Glutamatergic neuron (in vitro differentiated cells): ENCODE measurements at regions not wholly inside any gene's neighbourhood (a gene's known extent, or its start where the extent isn't known, plus 50 kb on each side); places are given as distances from the start of the nearest gene placed in this dataset.

ENCODE experiments used
- DNase-seq: peaks from one replicate; pipeline ENCODE4 v3.0.0; 2022
- H3K27ac Mint-ChIP-seq: one replicate; pipeline ENCODE4 v1.8.0; 2020; ENCODE audit warnings: mild to moderate bottlenecking, mixed read lengths, inconsistent platforms; ENCODE audit not compliant: unreplicated experiment
- H3K27me3 Mint-ChIP-seq: one replicate; pipeline ENCODE4 v1.8.0; 2020; ENCODE audit warnings: mild to moderate bottlenecking, moderate library complexity, mixed read lengths, inconsistent platforms; ENCODE audit not compliant: unreplicated experiment
- H3K36me3 Mint-ChIP-seq: one replicate; pipeline ENCODE4 v1.8.0; 2020; ENCODE audit warnings: mild to moderate bottlenecking, mixed read lengths, inconsistent platforms; ENCODE audit not compliant: unreplicated experiment
- H3K4me1 Mint-ChIP-seq: one replicate; pipeline ENCODE4 v1.8.0; 2020; ENCODE audit warnings: mild to moderate bottlenecking, low read depth, mixed read lengths, inconsistent platforms; ENCODE audit not compliant: unreplicated experiment
- H3K4me3 Mint-ChIP-seq: one replicate; pipeline ENCODE4 v1.8.0; 2020; ENCODE audit warnings: mild to moderate bottlenecking, mixed read lengths, inconsistent platforms; ENCODE audit not compliant: unreplicated experiment
- H3K9me3 Mint-ChIP-seq: one replicate; pipeline ENCODE4 v1.8.0; 2020; ENCODE audit warnings: mild to moderate bottlenecking, moderate library complexity, mixed read lengths, inconsistent platforms; ENCODE audit not compliant: unreplicated experiment
- CTCF ChIP-seq: fragments of 200-600 bp; sonication (generic); IDR thresholded peaks from one replicate; pipeline ENCODE4 v1.5.0; 2021; ENCODE audit not compliant: partially characterized antibody, unreplicated experiment

DNA sequence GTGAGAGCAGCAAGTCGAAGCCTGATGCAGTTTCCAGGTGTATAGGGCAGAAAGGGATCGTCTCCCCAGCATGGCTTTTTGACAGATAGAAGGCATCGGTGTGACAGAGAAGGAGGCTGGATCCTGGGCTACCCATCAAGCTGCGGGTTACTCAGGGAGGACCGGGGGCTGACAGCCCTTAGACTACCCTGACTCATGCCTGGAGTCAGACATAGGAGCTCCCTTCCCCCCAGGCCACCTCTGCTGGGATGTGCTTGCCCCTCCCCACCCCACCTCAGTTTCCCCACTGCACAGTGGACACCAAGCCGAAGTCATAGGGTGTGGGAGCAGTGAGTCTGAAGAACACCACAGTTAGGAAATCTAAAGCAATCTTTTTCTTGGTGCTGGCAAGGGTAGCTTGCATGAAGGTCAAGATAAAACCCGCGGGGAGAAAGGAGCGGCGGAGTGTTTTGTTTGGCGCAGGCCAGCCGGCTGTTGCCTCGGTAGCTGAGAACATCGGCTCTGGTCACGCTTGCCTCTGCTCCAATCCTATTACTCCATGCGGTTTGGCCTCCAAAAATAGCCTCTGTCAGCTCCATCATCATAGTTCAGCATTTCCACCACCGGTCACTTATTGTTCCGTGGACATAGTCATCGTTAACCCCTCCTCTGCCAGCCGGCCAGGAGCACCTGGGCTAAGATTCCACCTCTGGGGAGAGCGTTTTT lies 169.2 kb upstream of the GLI2 start:
- no peaks in the 10 kb centered on the region for H3K36me3 Mint-ChIP-seq
- peaks cover 2% of the 10 kb centered on the region for H3K4me1 Mint-ChIP-seq
- no peak for DNase-seq
- no peaks in the 10 kb centered on the region for H3K9me3 Mint-ChIP-seq
- H3K27ac Mint-ChIP-seq, result peak overlapping the region; percentile 33
- no peak for TF ChIP-seq CTCF
- H3K4me3 Mint-ChIP-seq, result no peak overlapping the region
- H3K27me3 Mint-ChIP-seq, result peaks cover 4% of the 10 kb centered on the region

- H3K4me1 Mint-ChIP-seq, result peaks cover 2% of the 10 kb centered on the region
- peaks cover 4% of the 10 kb centered on the region for H3K27me3 Mint-ChIP-seq
- TF ChIP-seq CTCF, result no peak
- H3K4me3 Mint-ChIP-seq, result no peak overlapping the region
- no peak for DNase-seq
- H3K9me3 Mint-ChIP-seq, result no peaks in the 10 kb centered on the region
- peak overlapping the region; percentile 33 for H3K27ac Mint-ChIP-seq
- no peaks in the 10 kb centered on the region for H3K36me3 Mint-ChIP-seq
Observed at GRCh38 chr2:120567128-120567527, 168.5 kb upstream of the GLI2 start.

GRCh38 chr2:120568089-120568974 lies 167.3 kb upstream of the GLI2 start:
- Mint-ChIP-seq H3K4me1 (peaks cover 2% of the 10 kb centered on the region), H3K4me3 (no peak overlapping the region), H3K27me3 (peaks cover 4% of the 10 kb centered on the region), H3K27ac (no peak overlapping the region), H3K36me3 (no peaks in the 10 kb centered on the region), H3K9me3 (no peaks in the 10 kb centered on the region)
- no peak for TF ChIP-seq CTCF
- DNase-seq, result no peak

GRCh38 chr2:120568975-120569268 lies 166.7 kb upstream of the GLI2 start:
- TF ChIP-seq CTCF, result no peak
- Mint-ChIP-seq H3K4me1 (peaks cover 2% of the 10 kb centered on the region), H3K9me3 (no peaks in the 10 kb centered on the region), H3K36me3 (no peaks in the 10 kb centered on the region), H3K27me3 (peaks cover 4% of the 10 kb centered on the region), H3K27ac (no peak overlapping the region), H3K4me3 (no peak overlapping the region)
- no peak for DNase-seq

GRCh38 chr2:120570001-120570400 lies 165.7 kb upstream of the GLI2 start:
- no peak for DNase-seq
- Mint-ChIP-seq H3K4me1 (no peaks in the 10 kb centered on the region), H3K27ac (no peak overlapping the region), H3K9me3 (peaks cover 3% of the 10 kb centered on the region), H3K27me3 (peaks cover 8% of the 10 kb centered on the region), H3K36me3 (no peaks in the 10 kb centered on the region), H3K4me3 (no peak overlapping the region)
- TF ChIP-seq CTCF, result no peak
